ENCODE measurements at regions not wholly inside any gene's neighbourhood (a gene's known extent, or its start where the extent isn't known, plus 50 kb on each side); places are given as distances from the start of the nearest gene placed in this dataset.

GRCh38 chr1:38546636-38547035 is 312.9 kb downstream of the RRAGC start:
- Histone ChIP-seq H3K4me3 (ENCODE audit: low read depth, low read length) (no peak overlapping the region), H3K4me1 (ENCODE audit: control insufficient read depth, insufficient read depth, low read length) (no peaks in the 10 kb centered on the region), H3K27ac (ENCODE audit: low read depth, low read length) (no peak overlapping the region), H3K36me3 (ENCODE audit: control insufficient read depth, insufficient read depth, low read length) (no peaks in the 10 kb centered on the region), H3K9ac (ENCODE audit: low read depth, low read length) (no peak overlapping the region), H3K9me3 (ENCODE audit: control insufficient read depth, insufficient read depth, low read length) (no peaks in the 10 kb centered on the region), H3K27me3 (ENCODE audit: control insufficient read depth, insufficient read depth, low read length) (no peaks in the 10 kb centered on the region; the same call in 1 of the 2 replicates)

GRCh38 chr1:38541223-38541622 is 318.3 kb downstream of the RRAGC start:
- Histone ChIP-seq H3K4me1 (ENCODE audit: control insufficient read depth, insufficient read depth, low read length) (no peaks in the 10 kb centered on the region), H3K9ac (ENCODE audit: low read depth, low read length) (no peak overlapping the region), H3K36me3 (ENCODE audit: control insufficient read depth, insufficient read depth, low read length) (no peaks in the 10 kb centered on the region), H3K4me3 (ENCODE audit: low read depth, low read length) (no peak overlapping the region), H3K9me3 (ENCODE audit: control insufficient read depth, insufficient read depth, low read length) (no peaks in the 10 kb centered on the region), H3K27me3 (ENCODE audit: control insufficient read depth, insufficient read depth, low read length) (peaks cover 3% of the 10 kb centered on the region; the same call in 1 of the 2 replicates), H3K27ac (ENCODE audit: low read depth, low read length) (no peak overlapping the region)

DNA sequence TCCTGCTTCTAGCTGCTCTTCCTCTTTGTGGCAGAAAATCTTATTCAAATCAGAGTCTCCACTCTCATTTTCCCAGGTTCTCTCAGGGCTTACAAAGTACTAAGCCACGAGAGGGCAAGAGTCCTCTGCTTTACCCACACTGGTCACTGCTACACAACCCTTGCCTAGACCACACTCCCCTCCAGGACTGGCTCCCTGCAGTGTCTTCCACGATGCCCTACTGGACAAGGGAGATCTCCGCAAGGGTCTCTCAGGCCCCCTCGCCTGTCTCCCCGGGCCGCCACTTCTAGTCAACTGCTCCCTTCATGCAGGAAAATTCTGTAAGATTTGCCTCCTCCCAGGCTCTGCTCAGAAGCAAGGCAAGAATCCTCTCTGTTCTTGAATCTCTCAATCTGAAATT is 319.6 kb downstream of the RRAGC start:
- Histone ChIP-seq H3K9ac (ENCODE audit: low read depth, low read length) (no peak overlapping the region), H3K36me3 (ENCODE audit: control insufficient read depth, insufficient read depth, low read length) (no peaks in the 10 kb centered on the region), H3K27ac (ENCODE audit: low read depth, low read length) (no peak overlapping the region), H3K4me3 (ENCODE audit: low read depth, low read length) (no peak overlapping the region), H3K9me3 (ENCODE audit: control insufficient read depth, insufficient read depth, low read length) (no peaks in the 10 kb centered on the region), H3K4me1 (ENCODE audit: control insufficient read depth, insufficient read depth, low read length) (no peaks in the 10 kb centered on the region), H3K27me3 (ENCODE audit: control insufficient read depth, insufficient read depth, low read length) (peaks cover 3% of the 10 kb centered on the region; the same call in 1 of the 2 replicates)

DNA sequence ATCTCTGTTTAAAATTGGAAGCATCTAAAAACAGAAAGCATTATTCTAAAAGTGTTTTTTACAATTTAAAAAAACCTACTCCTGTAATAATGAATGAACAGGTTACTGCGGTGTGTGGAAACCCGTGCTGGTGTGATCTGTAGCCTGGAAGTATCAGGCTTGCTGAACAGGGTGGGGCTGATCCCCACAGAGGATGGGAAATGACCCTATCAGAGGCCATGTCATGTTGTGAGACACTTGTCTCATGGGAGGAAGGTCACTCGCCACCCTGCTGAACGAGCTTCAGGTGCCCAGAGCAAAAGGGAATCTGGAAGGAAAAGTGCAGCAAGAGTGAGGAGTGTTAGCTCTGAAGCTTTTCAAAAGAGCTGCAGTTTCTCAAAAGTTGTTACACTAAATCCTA is 320.7 kb downstream of the RRAGC start:
- no peaks in the 10 kb centered on the region for H3K9me3 ChIP-seq (ENCODE audit: control insufficient read depth, insufficient read depth, low read length)
- H3K27ac ChIP-seq (ENCODE audit: low read depth, low read length), result no peak overlapping the region
- H3K9ac ChIP-seq (ENCODE audit: low read depth, low read length), result no peak overlapping the region
- no peaks in the 10 kb centered on the region for H3K36me3 ChIP-seq (ENCODE audit: control insufficient read depth, insufficient read depth, low read length)
- no peaks in the 10 kb centered on the region for H3K4me1 ChIP-seq (ENCODE audit: control insufficient read depth, insufficient read depth, low read length)
- no peak overlapping the region for H3K4me3 ChIP-seq (ENCODE audit: low read depth, low read length)
- peaks cover 3% of the 10 kb centered on the region; the same call in 1 of the 2 replicates for H3K27me3 ChIP-seq (ENCODE audit: control insufficient read depth, insufficient read depth, low read length)

GRCh38 chr1:38536089-38536488 is 323.5 kb downstream of the RRAGC start:
- Histone ChIP-seq H3K9me3 (ENCODE audit: control insufficient read depth, insufficient read depth, low read length) (no peaks in the 10 kb centered on the region), H3K27me3 (ENCODE audit: control insufficient read depth, insufficient read depth, low read length) (peaks cover 2% of the 10 kb centered on the region; the same call in 1 of the 2 replicates)

DNA sequence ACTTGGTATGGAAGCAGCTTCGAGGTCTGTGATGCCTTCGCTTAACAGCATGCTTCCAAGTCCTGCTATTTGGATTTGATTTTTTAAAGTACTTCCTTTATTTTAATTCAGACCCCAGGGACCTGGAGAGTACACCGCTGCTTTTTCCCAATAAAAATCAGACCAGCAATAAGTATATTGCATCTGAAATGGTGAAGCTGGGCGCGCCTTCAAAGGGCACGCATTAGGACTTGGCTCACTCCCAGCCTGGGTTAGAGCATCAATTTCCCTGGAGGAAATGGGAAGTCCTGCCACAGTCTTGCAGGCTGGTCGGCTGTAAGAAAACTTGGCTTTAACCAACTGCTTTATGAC is 325.1 kb downstream of the RRAGC start:
- H3K36me3 ChIP-seq (ENCODE audit: control insufficient read depth, insufficient read depth, low read length), result no peaks in the 10 kb centered on the region
- H3K27ac ChIP-seq (ENCODE audit: low read depth, low read length), result no peak overlapping the region
- H3K27me3 ChIP-seq (ENCODE audit: control insufficient read depth, insufficient read depth, low read length), result no peaks in the 10 kb centered on the region
- no peaks in the 10 kb centered on the region for H3K9me3 ChIP-seq (ENCODE audit: control insufficient read depth, insufficient read depth, low read length)
- H3K9ac ChIP-seq (ENCODE audit: low read depth, low read length), result no peak overlapping the region
- no peak overlapping the region for H3K4me3 ChIP-seq (ENCODE audit: low read depth, low read length)
- H3K4me1 ChIP-seq (ENCODE audit: control insufficient read depth, insufficient read depth, low read length), result no peaks in the 10 kb centered on the region

More at GRCh38 chr1:38536089-38536488, 323.5 kb downstream of the RRAGC start:
- H3K9ac ChIP-seq (ENCODE audit: low read depth, low read length), result no peak overlapping the region
- H3K27ac ChIP-seq (ENCODE audit: low read depth, low read length), result no peak overlapping the region
- no peaks in the 10 kb centered on the region for H3K4me1 ChIP-seq (ENCODE audit: control insufficient read depth, insufficient read depth, low read length)
- H3K4me3 ChIP-seq (ENCODE audit: low read depth, low read length), result no peak overlapping the region
- H3K36me3 ChIP-seq (ENCODE audit: control insufficient read depth, insufficient read depth, low read length), result no peaks in the 10 kb centered on the region

DNA sequence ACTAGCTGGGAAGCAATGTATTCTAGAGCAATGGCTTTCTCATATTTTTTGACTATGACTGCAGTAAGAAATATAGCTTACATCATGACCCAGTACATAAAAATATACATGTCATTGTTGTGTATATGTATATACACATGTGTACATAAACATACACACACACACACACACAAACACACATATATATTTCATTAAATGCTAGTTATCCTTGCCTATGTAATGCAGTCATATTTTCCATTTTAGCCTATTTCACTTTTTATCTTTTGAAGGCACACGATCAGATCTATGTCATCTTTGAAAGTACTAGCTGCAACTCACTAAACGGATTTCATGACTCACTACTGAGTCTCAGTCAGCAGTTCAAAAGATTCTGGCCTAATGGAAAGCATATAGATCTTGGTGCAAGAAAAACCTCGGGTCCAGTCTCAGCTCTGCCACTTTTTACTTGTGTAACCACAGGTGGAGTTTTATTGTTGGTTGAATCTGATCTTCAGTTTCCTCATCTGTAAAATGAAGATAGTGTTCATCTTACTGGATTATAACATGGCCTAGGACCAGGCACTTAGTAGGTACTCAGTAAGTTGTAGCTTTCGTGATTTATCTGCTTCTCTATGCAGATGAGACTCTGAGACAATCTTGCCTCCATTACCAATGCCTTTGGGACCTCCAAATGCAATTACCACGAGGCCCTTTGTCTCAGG is 325.6 kb downstream of the RRAGC start:
- no peaks in the 10 kb centered on the region for H3K36me3 ChIP-seq (ENCODE audit: control insufficient read depth, insufficient read depth, low read length)
- H3K27ac ChIP-seq (ENCODE audit: low read depth, low read length), result no peak overlapping the region
- H3K9ac ChIP-seq (ENCODE audit: low read depth, low read length), result no peak overlapping the region
- H3K4me3 ChIP-seq (ENCODE audit: low read depth, low read length), result no peak overlapping the region
- no peaks in the 10 kb centered on the region for H3K27me3 ChIP-seq (ENCODE audit: control insufficient read depth, insufficient read depth, low read length)
- no peaks in the 10 kb centered on the region for H3K4me1 ChIP-seq (ENCODE audit: control insufficient read depth, insufficient read depth, low read length)
- no peaks in the 10 kb centered on the region for H3K9me3 ChIP-seq (ENCODE audit: control insufficient read depth, insufficient read depth, low read length)

DNA sequence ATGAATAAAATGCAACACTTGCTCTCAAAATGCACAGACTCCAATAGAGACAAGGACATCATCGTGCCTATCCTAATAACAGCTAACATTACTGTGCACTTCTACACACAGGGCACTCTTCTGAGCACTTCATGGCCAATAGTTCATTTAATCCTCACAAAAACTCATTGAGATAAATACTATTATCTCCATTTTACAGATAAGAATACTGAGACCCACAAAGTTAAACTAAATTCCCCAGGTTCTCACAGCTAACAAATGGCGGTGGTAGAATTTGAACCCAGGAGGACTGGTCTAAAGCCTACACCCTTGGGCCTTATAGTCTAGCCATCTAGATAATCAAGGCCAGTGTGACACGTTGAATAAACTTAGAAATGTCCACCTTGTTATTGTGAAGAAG is 328.6 kb downstream of the RRAGC start:
- no peaks in the 10 kb centered on the region for H3K27me3 ChIP-seq (ENCODE audit: control insufficient read depth, insufficient read depth, low read length)
- no peaks in the 10 kb centered on the region for H3K4me1 ChIP-seq (ENCODE audit: control insufficient read depth, insufficient read depth, low read length)
- H3K9ac ChIP-seq (ENCODE audit: low read depth, low read length), result no peak overlapping the region
- no peaks in the 10 kb centered on the region for H3K9me3 ChIP-seq (ENCODE audit: control insufficient read depth, insufficient read depth, low read length)
- no peak overlapping the region for H3K27ac ChIP-seq (ENCODE audit: low read depth, low read length)
- H3K4me3 ChIP-seq (ENCODE audit: low read depth, low read length), result no peak overlapping the region
- H3K36me3 ChIP-seq (ENCODE audit: control insufficient read depth, insufficient read depth, low read length), result no peaks in the 10 kb centered on the region

DNA sequence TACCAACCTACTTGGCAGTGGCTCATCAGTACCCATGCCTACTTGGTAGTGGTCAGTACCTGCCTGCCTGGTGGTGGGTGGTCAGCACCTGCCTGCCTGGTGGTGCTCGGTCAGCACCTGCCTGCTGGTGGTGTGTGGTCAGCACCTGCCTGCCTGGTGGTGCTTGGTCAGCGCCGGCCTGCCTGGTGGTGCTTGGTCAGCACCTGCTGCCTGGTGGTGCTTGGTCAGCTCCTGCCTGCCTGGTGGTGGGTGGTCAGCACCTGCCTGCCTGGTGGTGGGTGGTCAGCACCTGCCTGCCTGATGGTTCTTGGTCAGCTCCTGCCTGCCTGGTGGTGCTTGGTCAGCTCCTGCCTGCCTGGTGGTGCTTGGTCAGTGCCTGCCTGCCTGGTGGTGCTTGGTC is 329.6 kb downstream of the RRAGC start:
- no peak overlapping the region for H3K27ac ChIP-seq (ENCODE audit: low read depth, low read length)
- H3K9ac ChIP-seq (ENCODE audit: low read depth, low read length), result no peak overlapping the region
- H3K4me3 ChIP-seq (ENCODE audit: low read depth, low read length), result no peak overlapping the region
- H3K27me3 ChIP-seq (ENCODE audit: control insufficient read depth, insufficient read depth, low read length), result no peaks in the 10 kb centered on the region
- no peaks in the 10 kb centered on the region for H3K9me3 ChIP-seq (ENCODE audit: control insufficient read depth, insufficient read depth, low read length)
- no peaks in the 10 kb centered on the region for H3K4me1 ChIP-seq (ENCODE audit: control insufficient read depth, insufficient read depth, low read length)
- no peaks in the 10 kb centered on the region for H3K36me3 ChIP-seq (ENCODE audit: control insufficient read depth, insufficient read depth, low read length)

- no peaks in the 10 kb centered on the region for H3K4me1 ChIP-seq (ENCODE audit: control insufficient read depth, insufficient read depth, low read length)
- H3K27ac ChIP-seq (ENCODE audit: low read depth, low read length), result no peak overlapping the region
- no peak overlapping the region for H3K9ac ChIP-seq (ENCODE audit: low read depth, low read length)
- no peak overlapping the region for H3K4me3 ChIP-seq (ENCODE audit: low read depth, low read length)
- H3K9me3 ChIP-seq (ENCODE audit: control insufficient read depth, insufficient read depth, low read length), result no peaks in the 10 kb centered on the region
- no peaks in the 10 kb centered on the region for H3K27me3 ChIP-seq (ENCODE audit: control insufficient read depth, insufficient read depth, low read length)
- H3K36me3 ChIP-seq (ENCODE audit: control insufficient read depth, insufficient read depth, low read length), result no peaks in the 10 kb centered on the region
Measured at GRCh38 chr1:38529391-38529790, 330.2 kb downstream of the RRAGC start.

GRCh38 chr1:38528623-38529022 is 330.9 kb downstream of the RRAGC start:
- H3K36me3 ChIP-seq (ENCODE audit: control insufficient read depth, insufficient read depth, low read length), result no peaks in the 10 kb centered on the region
- H3K9me3 ChIP-seq (ENCODE audit: control insufficient read depth, insufficient read depth, low read length), result no peaks in the 10 kb centered on the region
- H3K27ac ChIP-seq (ENCODE audit: low read depth, low read length), result no peak overlapping the region
- H3K4me1 ChIP-seq (ENCODE audit: control insufficient read depth, insufficient read depth, low read length), result no peaks in the 10 kb centered on the region
- H3K27me3 ChIP-seq (ENCODE audit: control insufficient read depth, insufficient read depth, low read length), result no peaks in the 10 kb centered on the region
- H3K9ac ChIP-seq (ENCODE audit: low read depth, low read length), result no peak overlapping the region
- H3K4me3 ChIP-seq (ENCODE audit: low read depth, low read length), result no peak overlapping the region

All from HUES48 (cell line).